Superior temporal gyrus (tissue), 1 donor: ENCODE measurements at regions not wholly inside any gene's neighbourhood (a gene's known extent, or its start where the extent isn't known, plus 50 kb on each side); places are given as distances from the start of the nearest gene placed in this dataset.

Experiments used
- DNase-seq: peaks from one replicate; pipeline ENCODE4 v3.0.0-alpha.2; 2016; ENCODE audit errors: extremely low spot score

GRCh38 chr2:118242216-118242615, 153.9 kb downstream of the INSIG2 start:
- DNase-seq: no peak

DNA sequence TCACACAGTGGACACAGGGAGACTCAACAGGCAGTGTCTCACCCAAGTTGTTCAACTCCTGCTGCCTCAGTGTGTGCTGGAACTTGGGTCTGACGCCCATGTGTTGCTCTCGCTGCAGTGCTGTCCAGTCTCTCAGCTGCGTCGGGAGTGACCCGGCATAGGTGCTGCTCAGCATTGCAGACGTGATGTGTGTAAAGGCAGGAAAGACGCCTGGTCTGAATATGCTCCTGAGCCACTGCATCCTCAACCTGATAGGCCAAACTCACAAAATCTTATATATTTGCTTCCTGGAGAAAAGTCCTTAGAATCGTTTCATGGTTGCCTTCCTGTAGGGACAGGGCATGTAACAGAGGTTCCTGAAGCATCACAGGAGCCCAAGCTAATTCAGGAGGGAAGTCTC, 152.9 kb downstream of the INSIG2 start:
- DNase-seq: no peak

DNA sequence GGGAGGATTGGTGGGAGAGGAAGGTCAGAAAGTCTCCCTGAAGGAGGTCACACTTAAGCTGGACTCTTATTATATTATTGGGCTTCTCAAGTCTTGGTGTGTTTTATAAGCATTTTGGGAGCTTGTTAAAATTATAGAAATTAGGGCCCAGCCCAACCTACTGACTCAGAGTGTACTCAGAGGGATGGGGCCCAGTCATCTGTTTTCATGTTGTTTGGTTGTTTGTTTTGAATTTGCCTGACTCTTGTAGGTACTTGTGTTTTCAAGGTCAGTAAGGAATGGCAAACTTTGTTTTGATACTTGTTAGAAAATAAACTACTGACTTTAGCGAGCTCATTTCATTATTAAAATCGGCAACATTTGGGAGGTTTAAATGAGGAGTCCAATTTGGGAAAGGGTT, 152.0 kb downstream of the INSIG2 start:
- no peak for DNase-seq

- no peak for DNase-seq
These were observed 151.0 kb downstream of the INSIG2 start for GRCh38 chr2:118239284-118239683.

- no peak for DNase-seq
These were observed 149.2 kb downstream of the INSIG2 start for GRCh38 chr2:118237451-118237850.

GRCh38 chr2:118232796-118233195, 144.5 kb downstream of the INSIG2 start:
- no peak for DNase-seq

DNA sequence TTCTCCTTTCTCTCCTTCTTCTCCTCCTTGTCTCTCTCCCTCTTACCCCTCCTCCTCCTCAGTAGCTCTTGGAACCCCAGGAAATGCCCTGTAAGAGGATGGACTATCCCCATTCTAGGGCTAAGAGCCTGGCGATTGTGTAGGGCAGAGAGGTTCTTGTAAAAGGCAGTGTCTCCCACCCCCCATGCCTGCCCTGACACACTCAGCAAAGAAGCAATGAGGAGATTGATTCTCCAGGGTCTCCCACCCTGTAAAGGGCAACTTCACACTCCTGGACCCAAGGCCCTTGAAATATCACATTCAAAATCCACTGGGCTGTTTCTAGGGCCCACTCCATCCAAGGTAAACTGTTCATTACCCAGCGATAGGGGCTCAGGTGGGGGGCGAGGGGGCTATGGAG, 144.1 kb downstream of the INSIG2 start:
- DNase-seq: no peak

DNA sequence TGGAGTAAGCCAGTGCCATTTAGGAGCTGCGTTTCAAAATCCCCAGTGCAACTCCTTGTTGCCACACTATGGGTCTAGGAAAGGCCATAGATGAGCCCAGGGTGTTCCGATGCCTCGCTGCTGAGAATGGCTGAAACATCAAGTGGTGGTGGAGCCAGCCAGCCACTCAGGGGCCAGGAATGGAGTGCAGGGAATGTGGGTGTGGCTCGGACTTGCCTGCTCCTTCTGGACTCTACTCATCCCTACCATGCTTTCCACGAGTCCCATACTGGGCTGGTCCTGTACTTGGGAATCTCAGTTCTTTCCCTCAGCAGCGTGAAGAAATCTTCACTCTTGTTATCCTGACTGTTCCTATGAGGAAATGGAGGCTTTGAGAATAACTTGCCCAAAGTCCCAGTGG, 143.5 kb downstream of the INSIG2 start:
- no peak for DNase-seq

GRCh38 chr2:118227698-118228508, 139.6 kb downstream of the INSIG2 start:
- DNase-seq: no peak

DNA sequence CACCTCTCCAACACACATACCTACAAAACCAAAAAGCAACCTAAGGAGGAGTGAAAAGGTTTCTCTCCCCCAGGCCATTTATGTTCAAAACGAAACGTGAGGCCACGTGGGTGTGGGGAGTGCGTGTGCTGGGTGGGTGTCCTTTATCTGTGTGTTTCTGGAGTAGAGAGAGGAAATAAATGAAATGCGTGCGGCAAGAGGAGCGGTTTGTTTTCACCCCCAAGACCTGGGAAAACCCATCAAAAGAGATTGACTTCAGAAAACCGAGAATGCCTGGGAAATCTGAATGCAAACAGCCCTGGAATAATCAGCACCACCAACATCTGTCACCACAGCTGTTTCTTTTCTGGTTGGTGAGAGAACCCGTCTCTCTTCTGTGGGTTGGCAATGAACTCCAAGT, 137.4 kb downstream of the INSIG2 start:
- no peak for DNase-seq

DNA sequence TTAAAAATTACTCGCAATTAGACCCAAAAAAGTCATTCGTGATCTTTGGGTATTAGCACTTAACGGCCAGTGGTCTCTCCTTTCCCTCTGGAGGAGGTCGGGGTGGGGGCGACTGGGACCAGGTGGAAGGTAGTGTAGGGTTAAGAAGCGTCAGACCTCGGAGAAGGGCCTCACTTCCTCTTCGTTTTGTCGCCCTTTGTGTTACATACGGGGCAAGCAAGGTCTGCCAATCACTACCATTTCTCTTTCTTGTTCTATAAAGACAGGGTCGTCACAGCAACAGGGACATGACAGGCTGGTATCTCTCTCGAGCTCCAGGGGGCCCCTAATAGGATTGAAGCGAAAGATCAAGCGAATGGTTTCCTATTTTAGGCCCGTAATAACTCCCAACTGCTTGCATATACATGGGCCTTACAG, 136.6 kb downstream of the INSIG2 start:
- no peak for DNase-seq

GRCh38 chr2:118223992-118224894, 136.0 kb downstream of the INSIG2 start:
- no peak for DNase-seq

GRCh38 chr2:118223511-118223991, 135.3 kb downstream of the INSIG2 start:
- no peak for DNase-seq

DNA sequence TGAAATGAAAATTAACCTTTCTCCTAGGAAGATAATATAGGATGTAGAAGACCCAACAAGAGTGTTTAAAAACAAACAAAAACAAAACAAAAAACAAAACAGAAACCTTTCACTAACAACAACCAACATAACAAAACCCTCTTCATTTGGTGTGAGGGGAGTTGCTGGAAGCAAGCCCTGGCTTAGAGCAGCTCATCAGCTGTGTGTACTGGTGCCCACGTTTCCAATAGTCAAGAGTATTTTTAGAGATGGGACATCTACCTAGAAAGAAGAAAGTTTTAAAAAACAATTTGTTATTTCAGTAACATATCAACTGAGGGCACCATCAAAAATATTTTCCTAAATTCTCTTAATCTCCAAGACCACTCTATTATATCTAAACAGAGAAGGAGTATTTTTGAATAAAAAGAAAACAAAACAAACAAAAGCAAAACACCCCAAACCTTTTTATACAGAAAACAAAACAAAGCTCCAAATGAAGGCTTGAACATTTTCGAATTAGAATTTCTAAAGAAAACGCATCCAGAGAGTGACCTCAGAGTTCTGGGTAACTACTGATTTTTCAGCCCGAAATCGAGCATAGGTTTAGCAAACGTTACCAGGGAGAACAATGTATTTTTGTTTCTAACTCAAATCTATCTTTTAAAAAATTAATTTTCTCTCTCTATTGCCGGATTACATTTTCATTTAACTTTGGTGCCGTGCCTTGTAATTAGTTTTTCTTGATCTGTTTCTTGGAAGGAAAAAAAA, 134.6 kb downstream of the INSIG2 start:
- peak; percentile 20 for DNase-seq

- DNase-seq: no peak
These were observed 134.0 kb downstream of the INSIG2 start for GRCh38 chr2:118222273-118222594.

- DNase-seq: peak; percentile 81
These were observed 133.4 kb downstream of the INSIG2 start for GRCh38 chr2:118221536-118222272.

DNA sequence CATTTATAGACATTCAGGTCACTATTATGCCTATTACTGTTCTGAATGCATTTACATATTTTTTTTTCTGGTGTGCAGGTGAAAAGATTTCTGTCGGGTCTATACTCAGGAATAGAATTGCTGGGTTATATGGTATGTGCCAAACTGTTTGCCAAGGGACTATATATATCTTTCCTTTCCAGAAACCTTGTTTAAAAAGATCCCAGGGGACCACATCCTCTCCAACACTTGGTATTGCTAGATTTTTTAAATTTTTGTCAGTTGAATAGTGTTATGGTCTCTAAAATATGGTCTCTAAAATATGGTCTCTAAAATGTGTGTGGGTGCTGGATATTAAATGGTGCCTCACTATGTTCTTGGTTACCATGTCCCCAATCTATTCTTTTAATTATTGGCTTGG, 131.3 kb downstream of the INSIG2 start:
- DNase-seq: no peak

DNA sequence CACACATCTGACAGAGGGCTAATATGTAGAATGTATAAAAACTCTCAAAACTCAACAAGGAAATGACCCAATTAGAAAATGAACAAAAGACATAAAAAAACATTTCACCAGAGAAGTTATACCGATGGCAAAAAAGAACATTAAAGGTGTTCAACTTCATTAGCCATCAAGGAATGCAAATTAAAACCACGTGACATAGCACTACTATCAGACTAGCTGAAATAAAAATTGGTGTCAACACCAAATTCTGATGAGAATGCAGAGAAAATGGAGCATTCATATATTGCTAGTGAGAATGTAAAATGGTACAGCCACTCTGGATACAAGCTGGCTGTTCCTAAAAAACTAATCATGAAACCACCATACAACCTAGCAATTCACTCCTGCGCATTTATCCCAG, 128.0 kb downstream of the INSIG2 start:
- no peak for DNase-seq

DNA sequence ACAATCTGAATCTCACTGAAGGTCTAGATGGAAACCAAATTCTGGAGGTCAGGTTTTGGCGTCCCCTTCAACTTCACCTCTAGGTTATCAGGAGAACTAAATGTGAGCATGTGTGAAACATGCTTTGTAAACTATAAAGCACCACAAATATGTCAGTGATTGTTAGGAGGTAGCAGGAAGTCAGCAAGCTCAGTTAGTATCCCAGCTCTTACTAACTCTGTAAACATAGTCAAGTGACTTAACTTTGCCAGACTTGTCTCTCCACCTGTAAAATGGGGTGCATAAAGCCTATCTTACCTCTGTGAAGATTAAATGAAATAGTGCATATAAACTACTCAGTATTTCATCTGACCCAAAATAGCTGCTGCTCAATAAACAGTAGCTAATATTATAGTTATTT, 121.5 kb downstream of the INSIG2 start:
- no peak for DNase-seq

- DNase-seq: no peak
These were observed 119.6 kb downstream of the INSIG2 start for GRCh38 chr2:118207889-118208288.

GRCh38 chr2:118202707-118203303, 114.5 kb downstream of the INSIG2 start:
- DNase-seq: peak; percentile 43
